Activated B cell treated with CpG ODN at 0.5 μM for 24 hours (primary cell): ENCODE measurements at regions not wholly inside any gene's neighbourhood (a gene's known extent, or its start where the extent isn't known, plus 50 kb on each side); places are given as distances from the start of the nearest gene placed in this dataset.

Experiments
- ATAC-seq: fragments of 200-7000 bp; cut with Tn5 transposase; one replicate; pipeline ENCODE4 v1.10.0; 2021; ENCODE audit warnings: low read depth, mild to moderate bottlenecking, moderate library complexity
- CTCF ChIA-PET: fragments of 350-600 bp; sonication (Branson Sonifier 250); formaldehyde crosslinking; loops from one replicate; lab custom pipeline; 2021; ENCODE audit warnings: antibody characterized with exemption; lab: Charles Lee
- POLR2A ChIA-PET: fragments of 350-600 bp; sonication (Branson Sonifier 250); formaldehyde crosslinking; loops from one replicate; lab custom pipeline; 2021; ENCODE audit warnings: antibody characterized with exemption; lab: Charles Lee
- DNase-seq: peaks from one replicate; pipeline ENCODE4 v3.0.0; 2022
- H3K27ac Mint-ChIP-seq: one replicate; pipeline ENCODE4 v1.8.0; 2020; ENCODE audit warnings: mixed read lengths
- H3K27me3 Mint-ChIP-seq: one replicate; pipeline ENCODE4 v1.8.0; 2021; ENCODE audit warnings: mixed read lengths
- H3K36me3 Mint-ChIP-seq: one replicate; pipeline ENCODE4 v1.8.0; 2021; ENCODE audit warnings: low read depth, mixed read lengths
- H3K4me1 Mint-ChIP-seq: one replicate; pipeline ENCODE4 v1.8.0; 2021; ENCODE audit warnings: mixed read lengths
- H3K4me3 Mint-ChIP-seq: one replicate; pipeline ENCODE4 v1.8.0; 2020; ENCODE audit warnings: mild to moderate bottlenecking, mixed read lengths
- H3K9me3 Mint-ChIP-seq: one replicate; pipeline ENCODE4 v1.8.0; 2020; ENCODE audit warnings: mixed read lengths
- CTCF ChIP-seq: fragments of 200-600 bp; IDR thresholded peaks from one replicate; pipeline ENCODE4 v1.8.0; 2022; ENCODE audit warnings: antibody characterized with exemption, mild to moderate bottlenecking
- intact Hi-C: fragments of 100-400 bp; cut with micrococcal nuclease; formaldehyde crosslinking; loops from one replicate; pipeline ENCODE4 v1.15.1; 2024

- POLR2A ChIA-PET = no interaction called here
- Mint-ChIP-seq H3K4me1 (no peaks in the 10 kb centered on the region), H3K36me3 (no peaks in the 10 kb centered on the region), H3K4me3 (no peak overlapping the region), H3K27ac (no peak overlapping the region), H3K9me3 (peaks cover 5% of the 10 kb centered on the region), H3K27me3 (no peaks in the 10 kb centered on the region)
- DNase-seq (no peak), ATAC-seq (no peak)
- TF ChIP-seq CTCF = no peak
- intact Hi-C loops = no loop called here
- CTCF ChIA-PET = no interaction called here
Observed at GRCh38 chr4:63784822-63785221, 624.4 kb downstream of the TECRL start.

GRCh38 chr4:63777601-63778000 lies 631.6 kb downstream of the TECRL start:
- intact Hi-C loops = no loop called here
- ChIA-PET POLR2A (no interaction called here), CTCF (no interaction called here)
- Mint-ChIP-seq H3K27me3 (no peaks in the 10 kb centered on the region), H3K27ac (no peak overlapping the region), H3K4me3 (no peak overlapping the region), H3K9me3 (peaks cover 11% of the 10 kb centered on the region), H3K4me1 (no peaks in the 10 kb centered on the region), H3K36me3 (no peaks in the 10 kb centered on the region)
- DNase-seq = no peak
- TF ChIP-seq CTCF = no peak
- ATAC-seq = no peak

- no peak overlapping the region for H3K27ac Mint-ChIP-seq
- ChIA-PET CTCF (no interaction called here), POLR2A (no interaction called here)
- DNase-seq = no peak
- H3K4me3 Mint-ChIP-seq = no peak overlapping the region
- no peak for ATAC-seq
- no peaks in the 10 kb centered on the region for H3K36me3 Mint-ChIP-seq
- TF ChIP-seq CTCF = no peak
- H3K4me1 Mint-ChIP-seq = no peaks in the 10 kb centered on the region
- peaks cover 3% of the 10 kb centered on the region for H3K9me3 Mint-ChIP-seq
- H3K27me3 Mint-ChIP-seq = no peaks in the 10 kb centered on the region
- intact Hi-C loops = no loop called here
Observed at GRCh38 chr4:63764400-63764799, 644.9 kb downstream of the TECRL start.

- CTCF ChIA-PET = no interaction called here
- TF ChIP-seq CTCF = no peak
- Mint-ChIP-seq H3K36me3 (no peaks in the 10 kb centered on the region), H3K27ac (no peak overlapping the region), H3K9me3 (peaks cover 7% of the 10 kb centered on the region), H3K4me3 (no peak overlapping the region), H3K27me3 (no peaks in the 10 kb centered on the region), H3K4me1 (no peaks in the 10 kb centered on the region)
- no peak for DNase-seq
- POLR2A ChIA-PET = no interaction called here
- ATAC-seq = no peak
- intact Hi-C loops = no loop called here
Observed at GRCh38 chr4:63757929-63758328, 651.3 kb downstream of the TECRL start.

- TF ChIP-seq CTCF = no peak
- POLR2A ChIA-PET = no interaction called here
- H3K36me3 Mint-ChIP-seq = no peaks in the 10 kb centered on the region
- intact Hi-C loops = no loop called here
- no peak for DNase-seq
- H3K27ac Mint-ChIP-seq = no peak overlapping the region
- no peaks in the 10 kb centered on the region for H3K9me3 Mint-ChIP-seq
- H3K4me3 Mint-ChIP-seq = no peak overlapping the region
- CTCF ChIA-PET = no interaction called here
- ATAC-seq = no peak
- H3K27me3 Mint-ChIP-seq = no peaks in the 10 kb centered on the region
- no peaks in the 10 kb centered on the region for H3K4me1 Mint-ChIP-seq
Observed at GRCh38 chr4:63742882-63743281, 666.4 kb downstream of the TECRL start.
